NCI-H1417 treated with DMSO at 0.1 percent for 48 hours (cell line): ENCODE measurements at regions not wholly inside any gene's neighbourhood (a gene's known extent, or its start where the extent isn't known, plus 50 kb on each side); places are given as distances from the start of the nearest gene placed in this dataset.
"Not testable (repeated sequence)": the region's sequence is repeated elsewhere in the genome, so short reads cannot be mapped to it uniquely, and the experiment has no call there.

Experiments used
- DNase-seq: peaks from one replicate; lab custom pipeline; 2025; lab: John Stamatoyannopoulos, UW

- DNase-seq = no peak
Measured at GRCh38 chr11:38438091-38438490, 1840.1 kb upstream of the RAG2 start.

GRCh38 chr11:38425578-38425977 lies 1827.5 kb upstream of the RAG2 start:
- DNase-seq = no peak

- no peak for DNase-seq
Measured at GRCh38 chr11:38423042-38423441, 1825.0 kb upstream of the RAG2 start.

GRCh38 chr11:38416141-38416540 lies 1818.1 kb upstream of the RAG2 start:
- DNase-seq = no peak

GRCh38 chr11:38411149-38411548 lies 1813.1 kb upstream of the RAG2 start:
- no peak for DNase-seq

DNA sequence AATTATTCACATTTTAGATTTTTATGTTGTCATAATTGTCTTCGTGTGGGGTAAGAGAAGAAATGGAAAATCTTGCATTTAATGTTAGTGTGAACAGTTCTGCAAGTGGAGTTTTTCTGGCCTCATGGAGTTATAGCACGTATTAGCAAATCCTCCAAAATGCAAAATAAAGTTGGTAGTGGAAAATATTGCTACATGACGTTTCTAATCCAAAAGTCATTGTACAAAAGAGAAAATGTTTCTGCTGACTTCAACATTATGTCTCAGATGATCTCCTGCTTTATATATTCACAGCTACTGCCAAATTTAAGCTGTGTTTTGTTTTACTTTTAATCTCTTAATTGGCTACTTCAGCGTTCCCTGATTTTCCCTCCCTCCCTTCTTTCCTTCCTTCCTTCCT lies 1804.0 kb upstream of the RAG2 start:
- DNase-seq = no peak

DNA sequence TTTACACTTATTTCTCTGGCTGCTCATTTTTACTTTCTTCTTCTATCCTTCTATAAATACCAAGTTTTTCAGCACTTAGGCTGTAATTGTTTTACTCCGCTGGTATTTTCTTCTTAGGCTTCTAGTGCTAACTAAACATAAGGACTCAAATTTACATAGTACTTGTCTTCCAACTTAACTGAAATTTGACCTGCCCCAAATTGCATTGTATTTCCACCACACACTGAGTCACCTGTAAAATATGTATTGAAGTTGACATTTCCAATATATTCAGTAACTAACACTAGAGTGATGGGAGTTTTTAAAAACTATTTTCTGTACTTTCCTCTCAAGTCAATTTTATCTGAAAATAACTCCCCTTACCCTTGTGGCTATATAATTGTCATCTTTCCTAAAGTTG lies 1794.1 kb upstream of the RAG2 start:
- no peak for DNase-seq

GRCh38 chr11:38384568-38384967 lies 1786.5 kb upstream of the RAG2 start:
- DNase-seq = no peak

GRCh38 chr11:38365274-38365673 lies 1767.2 kb upstream of the RAG2 start:
- no peak for DNase-seq

- DNase-seq = no peak
Measured at GRCh38 chr11:38356255-38356654, 1758.2 kb upstream of the RAG2 start.

- no peak for DNase-seq
Measured at GRCh38 chr11:38345286-38345685, 1747.2 kb upstream of the RAG2 start.

GRCh38 chr11:38341612-38342011 lies 1743.6 kb upstream of the RAG2 start:
- DNase-seq = not testable (repeated sequence)

DNA sequence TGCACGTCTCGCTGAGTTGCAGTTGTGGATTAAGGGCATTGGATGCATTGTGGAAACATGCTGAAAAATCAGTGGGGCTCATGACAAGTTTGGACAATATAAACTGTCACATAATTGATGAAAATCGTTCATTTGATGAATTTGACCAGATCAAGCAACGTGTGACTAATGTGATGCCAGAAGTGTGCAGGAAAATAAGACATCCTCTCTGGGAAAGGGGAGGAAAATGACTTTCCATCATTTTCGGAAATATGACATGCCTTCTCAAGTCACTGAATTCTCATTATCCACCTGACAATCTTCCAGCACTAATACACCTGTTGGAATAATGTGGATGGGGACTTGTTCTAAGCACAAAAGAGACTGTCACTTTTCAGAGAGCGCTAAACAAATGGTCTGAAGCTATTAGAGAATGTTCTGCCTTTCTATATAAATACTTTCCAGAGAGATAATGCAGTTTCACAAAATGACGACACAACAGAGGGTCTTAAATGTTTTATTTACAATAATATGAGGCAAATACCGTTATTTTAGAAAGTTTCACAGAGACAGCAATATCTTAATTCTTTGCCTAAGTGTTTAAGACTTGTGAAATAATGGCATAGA lies 1741.9 kb upstream of the RAG2 start:
- DNase-seq = no peak

DNA sequence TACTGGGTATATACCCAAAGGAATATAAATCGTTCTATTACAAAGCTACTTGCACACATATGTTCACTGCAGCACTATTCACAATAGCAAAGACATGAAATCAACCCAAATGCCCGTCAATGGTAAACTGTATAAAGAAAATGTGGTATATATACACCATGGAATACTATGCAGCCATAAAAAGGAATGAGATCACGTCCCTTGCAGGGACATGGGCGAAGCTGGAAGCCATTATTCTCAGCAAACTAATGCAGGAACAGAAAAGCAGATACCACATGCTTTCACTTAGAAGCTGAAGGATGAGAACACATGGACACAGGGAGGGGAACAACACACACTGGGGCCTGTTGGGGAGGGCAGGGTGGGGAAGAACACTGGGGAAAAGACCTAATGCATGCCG lies 1740.0 kb upstream of the RAG2 start:
- not testable (repeated sequence) for DNase-seq

GRCh38 chr11:38332046-38332445 lies 1734.0 kb upstream of the RAG2 start:
- no peak for DNase-seq

DNA sequence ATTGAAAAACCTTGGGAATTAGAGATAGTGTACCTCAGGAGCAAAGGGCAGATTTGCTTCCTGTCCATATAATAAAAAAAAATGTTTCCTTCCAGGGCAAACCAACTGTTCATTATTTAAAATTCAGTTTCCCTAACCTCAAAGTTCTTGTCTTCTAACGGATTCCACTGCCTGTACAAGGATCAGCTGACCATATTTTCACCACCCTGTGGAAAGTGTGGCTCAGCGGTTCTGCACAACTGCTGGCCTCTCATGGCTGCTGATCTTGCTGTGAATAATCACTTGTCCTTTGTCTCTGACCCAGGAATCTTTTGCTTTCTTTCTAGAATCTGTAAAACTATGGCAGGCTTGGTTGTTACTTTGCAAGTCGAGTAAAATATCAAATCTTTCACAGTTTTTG lies 1732.5 kb upstream of the RAG2 start:
- DNase-seq = no peak

GRCh38 chr11:38323961-38324761 lies 1726.1 kb upstream of the RAG2 start:
- DNase-seq = no peak

- no peak for DNase-seq
Measured at GRCh38 chr11:38315151-38315550, 1717.1 kb upstream of the RAG2 start.

DNA sequence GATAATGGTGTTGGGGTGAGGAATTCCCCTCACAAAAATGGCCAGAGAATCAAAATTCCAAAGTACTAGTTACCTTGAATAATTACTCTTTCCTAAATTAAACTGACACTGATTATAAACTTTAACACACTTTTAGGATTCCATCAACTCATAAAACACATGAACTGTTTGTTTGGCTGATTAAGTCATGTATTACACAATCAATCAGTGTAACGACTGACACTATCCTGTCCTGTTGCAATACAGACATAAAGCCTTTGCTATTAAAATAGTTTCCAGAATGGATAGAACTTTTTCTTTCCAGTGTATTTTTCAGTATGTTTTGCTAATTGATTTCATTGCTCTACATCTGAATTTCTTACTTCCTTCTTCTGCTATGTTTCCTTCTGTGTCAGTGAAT lies 1709.4 kb upstream of the RAG2 start:
- no peak for DNase-seq

GRCh38 chr11:38305682-38306081 lies 1707.6 kb upstream of the RAG2 start:
- no peak for DNase-seq

GRCh38 chr11:38304926-38305325 lies 1706.9 kb upstream of the RAG2 start:
- DNase-seq = no peak

GRCh38 chr11:38302564-38302963 lies 1704.5 kb upstream of the RAG2 start:
- no peak for DNase-seq

GRCh38 chr11:38300570-38300969 lies 1702.5 kb upstream of the RAG2 start:
- no peak for DNase-seq
